ENCODE measurements at regions not wholly inside any gene's neighbourhood (a gene's known extent, or its start where the extent isn't known, plus 50 kb on each side); places are given as distances from the start of the nearest gene placed in this dataset.
A peak's percentile ranks its signal among the peaks of the same experiment; 100 is the strongest.

- H3K4me2 ChIP-seq (ENCODE audit: insufficient read depth, insufficient read length, low read length): no peak overlapping the region
- no peak overlapping the region for H4K8ac ChIP-seq (replicated peaks; ENCODE audit: insufficient read length, low read depth, low read length)
- H3K9ac ChIP-seq (ENCODE audit: extremely low read depth, insufficient read length, low read length): no peak overlapping the region
- H2AK5ac ChIP-seq (ENCODE audit: insufficient read length, low read length): no peak overlapping the region
- H2BK20ac ChIP-seq (ENCODE audit: low read depth, low read length, poor library complexity, severe bottlenecking): no peak overlapping the region
- no peak for DNase-seq
- no peak overlapping the region for H2BK5ac ChIP-seq (ENCODE audit: insufficient read length, low read length)
- H3K27ac ChIP-seq (ENCODE audit: insufficient read length, low read depth, low read length): no peak overlapping the region
- no peak overlapping the region for H2BK12ac ChIP-seq (ENCODE audit: insufficient read length, low read depth, low read length)
- H2BK120ac ChIP-seq (ENCODE audit: low read depth, low read length, poor library complexity, severe bottlenecking): no peak overlapping the region
- H3K23me2 ChIP-seq (ENCODE audit: insufficient read length, low read depth, low read length, poor library complexity, severe bottlenecking): no peaks in the 10 kb centered on the region
- H3K56ac ChIP-seq (ENCODE audit: insufficient read length, low read depth, low read length): no peak overlapping the region
- no peak overlapping the region for H3T11ph ChIP-seq (ENCODE audit: low read length)
- H4K5ac ChIP-seq (ENCODE audit: insufficient read length, low read depth, low read length): no peak overlapping the region
- no peaks in the 10 kb centered on the region for H3K79me1 ChIP-seq (ENCODE audit: insufficient read depth, low read depth, low read length, poor library complexity, severe bottlenecking)
- no peak overlapping the region for H2AFZ ChIP-seq (ENCODE audit: low read length)
- Mint-ChIP-seq H3K4me3 (no peak overlapping the region), H3K4me1 (peaks cover 14 to 19% of the 10 kb centered on the region in 2 experiments), H3K27ac (peak overlapping the region in 1 of 3 experiments; percentile 27; a peak in 1 of 7 replicates), H3K27me3 (ENCODE audit: low read depth) (no peaks in the 10 kb centered on the region; the same call in 1 of the 2 replicates), H3K36me3 (ENCODE audit: insufficient read depth in 1 of 3, low read depth in 3 of 3) (no peaks in the 10 kb centered on the region), H3K9me3 (peaks cover 0 to 3% of the 10 kb centered on the region in 2 experiments; a peak in 3 of 5 replicates)
- H2BK15ac ChIP-seq (ENCODE audit: low read depth, low read length): no peak overlapping the region
- no peaks in the 10 kb centered on the region for H3K27me3 ChIP-seq (ENCODE audit: insufficient read depth, low read length)
- no peaks in the 10 kb centered on the region for H3K9me3 ChIP-seq (ENCODE audit: control insufficient read depth, low read depth, low read length)
- no peaks in the 10 kb centered on the region for H4K20me1 ChIP-seq (ENCODE audit: control insufficient read depth, insufficient read depth, insufficient read length)
- no peak overlapping the region for H3K4ac ChIP-seq (ENCODE audit: low read depth, low read length)
- no peak overlapping the region for H4K91ac ChIP-seq (ENCODE audit: insufficient read length, low read depth, low read length)
- no peak for TF ChIP-seq CTCF (conservative IDR thresholded peaks at IDR 0.05)
- no peak overlapping the region for H3K23ac ChIP-seq (ENCODE audit: insufficient read length, low read depth, low read length)
- H3K4me1 ChIP-seq (ENCODE audit: insufficient read depth, low read length): no peaks in the 10 kb centered on the region
- H3K79me2 ChIP-seq (ENCODE audit: insufficient read depth, low read length): no peaks in the 10 kb centered on the region
- no peak overlapping the region for H3K18ac ChIP-seq (ENCODE audit: insufficient read length, low read depth, low read length)
- WGBS (ENCODE audit: extremely low coverage, insufficient read length, low lambda C conversion rate): no CpG with 5 or more reads among the region's 15 CpGs
- no peak overlapping the region for H3K14ac ChIP-seq (ENCODE audit: insufficient read depth, low read length)
Observed at GRCh38 chr10:131825960-131826650, 74.7 kb upstream of the PPP2R2D start.
